Stomach smooth muscle (tissue), 2 donors: ENCODE measurements at regions not wholly inside any gene's neighbourhood (a gene's known extent, or its start where the extent isn't known, plus 50 kb on each side); places are given as distances from the start of the nearest gene placed in this dataset.
"Not testable (repeated sequence)": the region's sequence is repeated elsewhere in the genome, so short reads cannot be mapped to it uniquely, and the experiment has no call there.

Experiments
- H3K27ac ChIP-seq: one replicate; pipeline ENCODE4 v1.7.0; 2013; ENCODE audit warnings: mild to moderate bottlenecking, low read length, inconsistent platforms
- H3K27me3 ChIP-seq, 2 donors: one replicate each; pipeline ENCODE4 v1.7.0; 2013; ENCODE audit warnings: low read length in 2 of 2; ENCODE audit not compliant: insufficient read depth in 2 of 2, control insufficient read depth in 1 of 2
- H3K36me3 ChIP-seq, 2 donors: one replicate each; pipeline ENCODE4 v1.7.0; 2013; ENCODE audit warnings: low read length in 2 of 2; ENCODE audit not compliant: control insufficient read depth in 2 of 2, insufficient read depth in 2 of 2
- H3K4me1 ChIP-seq: one replicate; pipeline ENCODE4 v1.7.0; 2013; ENCODE audit warnings: low read length; ENCODE audit not compliant: control insufficient read depth, insufficient read depth
- H3K4me3 ChIP-seq, 2 donors: one replicate each; pipeline ENCODE4 v1.7.0; 2013; ENCODE audit warnings: low read length in 2 of 2
- H3K9ac ChIP-seq, 2 donors: one replicate each; pipeline ENCODE4 v1.7.0; 2013; ENCODE audit warnings: low read length in 2 of 2, mild to moderate bottlenecking in 1 of 2
- H3K9me3 ChIP-seq, 2 donors: one replicate each; pipeline ENCODE4 v1.7.0; 2013; ENCODE audit warnings: low read length in 2 of 2; ENCODE audit not compliant: control insufficient read depth in 2 of 2
- donor health status: healthy.
- donor health status: Pancreatic carcinoma.

DNA sequence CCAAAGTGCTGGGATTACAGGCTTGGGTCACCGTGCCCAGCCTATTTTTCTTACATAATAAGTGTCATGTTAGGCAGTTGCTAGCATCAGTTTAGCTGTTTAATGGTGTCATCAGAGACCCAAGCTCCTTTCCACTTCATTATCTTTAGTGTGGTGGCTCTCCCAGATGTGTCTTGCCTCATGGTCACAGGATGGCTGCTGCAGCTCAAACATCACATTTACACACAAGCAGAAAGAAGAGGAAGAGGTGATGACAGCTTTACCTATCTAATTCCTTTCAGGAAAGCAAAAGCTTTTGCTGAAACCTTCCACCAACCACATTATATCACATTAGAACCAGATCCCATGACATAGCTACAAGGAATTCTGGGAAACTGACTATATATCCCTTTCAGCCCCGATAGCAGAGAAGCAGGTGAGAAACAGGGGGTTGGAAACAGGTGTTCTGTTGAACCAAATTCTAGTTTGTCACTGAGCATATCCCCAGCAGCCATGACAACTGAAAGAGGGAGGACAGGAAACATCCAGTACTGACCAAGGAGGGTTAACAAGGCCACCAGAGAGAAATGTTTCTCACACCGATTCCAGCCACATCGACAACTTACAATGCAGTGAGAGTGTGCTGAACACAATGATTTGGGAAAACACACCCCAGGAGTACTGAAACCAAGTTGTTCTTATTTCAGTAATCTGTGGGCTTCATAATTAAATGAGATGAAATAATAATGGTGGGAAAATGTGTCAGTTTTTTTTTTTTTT is 617.0 kb downstream of the UQCRFS1 start:
- Histone ChIP-seq H3K9ac (no peak overlapping the region), H3K27me3 (no peaks in the 10 kb centered on the region), H3K4me1 (no peaks in the 10 kb centered on the region), H3K36me3 (no peaks in the 10 kb centered on the region), H3K9me3 (peaks cover 0 to 2% of the 10 kb centered on the region in 2 donors), H3K4me3 (no peak overlapping the region), H3K27ac (no peak overlapping the region)

DNA sequence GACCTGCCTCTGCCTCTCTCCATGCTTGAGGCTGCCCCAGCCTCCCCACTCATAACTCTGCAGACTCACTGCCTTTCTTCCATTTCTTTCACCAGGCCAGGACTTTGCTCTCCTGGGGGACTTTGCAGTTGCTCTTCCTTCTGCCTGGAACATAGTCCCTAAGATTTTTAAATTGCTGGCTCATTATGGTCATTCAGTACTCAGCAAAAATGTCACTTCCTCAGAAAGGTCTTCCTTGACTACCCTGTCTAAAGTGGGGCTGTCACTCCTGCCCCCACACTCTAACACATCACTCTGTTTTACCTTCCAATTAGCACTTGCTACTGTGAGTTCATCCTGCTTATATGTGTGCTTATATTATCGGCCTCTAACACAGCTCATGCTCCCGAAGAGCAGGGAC is 618.2 kb downstream of the UQCRFS1 start:
- Histone ChIP-seq H3K27me3 (no peaks in the 10 kb centered on the region), H3K4me1 (no peaks in the 10 kb centered on the region), H3K9me3 (peaks cover 0 to 2% of the 10 kb centered on the region in 2 donors), H3K27ac (no peak overlapping the region), H3K36me3 (no peaks in the 10 kb centered on the region), H3K9ac (no peak overlapping the region), H3K4me3 (no peak overlapping the region)

DNA sequence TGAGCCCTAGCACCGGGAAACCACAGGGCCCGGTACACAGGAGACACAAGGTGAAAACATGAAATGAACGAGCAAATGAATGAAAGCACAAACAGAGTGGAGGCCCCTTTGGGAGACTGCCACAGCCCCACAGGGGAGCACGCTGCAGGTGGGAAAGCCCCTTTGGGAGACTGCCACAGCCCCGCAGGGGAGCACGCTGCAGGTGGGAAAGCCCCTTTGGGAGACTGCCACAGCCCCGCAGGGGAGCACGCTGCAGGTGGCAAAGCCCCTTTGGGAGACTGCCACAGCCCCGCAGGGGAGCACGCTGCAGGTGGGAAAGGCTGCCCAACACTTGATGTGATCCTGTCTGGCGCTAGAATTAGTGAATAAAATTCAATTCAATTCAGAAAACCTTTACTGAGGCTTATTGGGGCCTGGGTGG is 623.0 kb downstream of the UQCRFS1 start:
- not testable (repeated sequence) for H3K4me1 ChIP-seq, H3K9ac ChIP-seq, H3K4me3 ChIP-seq, H3K9me3 ChIP-seq, H3K27me3 ChIP-seq, H3K36me3 ChIP-seq, H3K27ac ChIP-seq

DNA sequence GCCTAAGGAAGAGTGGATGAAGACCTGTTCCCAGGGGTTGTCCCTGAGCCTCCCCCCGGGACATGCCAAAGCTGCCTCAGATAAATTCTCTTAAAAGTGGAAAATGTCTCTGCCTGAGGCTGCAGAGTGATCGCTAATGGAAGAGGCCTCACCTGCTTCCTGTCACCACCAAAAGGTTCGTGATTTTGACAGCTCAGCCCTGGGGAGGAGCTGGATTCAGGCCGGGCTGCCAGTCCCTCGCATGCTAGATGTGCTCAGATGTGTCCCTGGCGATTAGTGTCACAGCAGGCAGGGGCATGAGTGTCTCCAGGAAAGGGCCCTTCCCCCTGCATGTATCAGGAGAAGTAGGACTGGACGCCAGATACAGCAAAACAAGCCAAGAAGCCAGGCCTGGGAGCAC is 626.5 kb downstream of the UQCRFS1 start:
- Histone ChIP-seq H3K27me3 (no peaks in the 10 kb centered on the region), H3K9me3 (no peaks in the 10 kb centered on the region), H3K9ac (no peak overlapping the region), H3K4me1 (no peaks in the 10 kb centered on the region), H3K27ac (no peak overlapping the region), H3K4me3 (no peak overlapping the region), H3K36me3 (no peaks in the 10 kb centered on the region)

DNA sequence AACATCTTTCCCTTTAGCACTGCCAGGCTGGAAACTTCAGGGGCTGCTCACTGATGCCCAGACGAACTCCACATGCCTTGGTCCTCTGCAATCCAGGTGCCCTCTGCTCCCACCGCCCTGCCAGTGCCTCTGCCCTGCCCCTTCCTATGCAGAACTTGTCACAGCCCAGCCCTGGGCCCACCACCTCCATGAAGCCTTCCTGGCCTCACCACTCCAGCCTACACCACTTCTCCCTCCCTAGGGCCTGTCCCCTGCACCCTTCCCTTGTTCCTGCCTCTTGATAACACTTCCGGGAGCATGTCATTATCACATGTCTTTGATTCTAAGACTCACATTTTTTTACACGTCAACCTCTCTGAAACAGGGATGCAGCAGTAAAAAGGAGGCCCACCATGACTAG is 627.2 kb downstream of the UQCRFS1 start:
- Histone ChIP-seq H3K9me3 (no peaks in the 10 kb centered on the region), H3K4me3 (no peak overlapping the region), H3K4me1 (no peaks in the 10 kb centered on the region), H3K27ac (no peak overlapping the region), H3K27me3 (no peaks in the 10 kb centered on the region), H3K9ac (no peak overlapping the region), H3K36me3 (no peaks in the 10 kb centered on the region)

DNA sequence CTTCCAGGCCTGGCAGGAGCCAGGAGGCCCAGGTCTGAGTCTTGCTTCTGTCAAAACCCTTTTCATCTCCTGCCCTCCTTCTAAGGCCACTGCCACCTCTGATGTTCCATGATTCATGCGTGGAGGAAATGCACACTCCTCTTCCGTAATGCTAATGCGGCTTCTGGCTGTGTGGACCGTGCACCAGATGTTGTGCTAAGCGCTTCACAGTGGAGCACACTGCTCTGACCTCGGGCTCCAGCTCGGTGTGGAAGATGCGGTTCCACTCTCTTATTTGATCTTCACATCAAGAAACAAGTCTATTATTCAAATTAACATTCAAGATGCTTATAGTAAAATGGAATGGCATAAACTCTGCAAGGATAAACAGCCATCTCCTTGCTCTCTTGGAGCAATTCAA is 629.2 kb downstream of the UQCRFS1 start:
- Histone ChIP-seq H3K27ac (no peak overlapping the region), H3K9me3 (no peaks in the 10 kb centered on the region), H3K9ac (no peak overlapping the region), H3K4me3 (no peak overlapping the region), H3K36me3 (no peaks in the 10 kb centered on the region), H3K27me3 (peaks cover 0 to 2% of the 10 kb centered on the region in 2 donors), H3K4me1 (no peaks in the 10 kb centered on the region)

DNA sequence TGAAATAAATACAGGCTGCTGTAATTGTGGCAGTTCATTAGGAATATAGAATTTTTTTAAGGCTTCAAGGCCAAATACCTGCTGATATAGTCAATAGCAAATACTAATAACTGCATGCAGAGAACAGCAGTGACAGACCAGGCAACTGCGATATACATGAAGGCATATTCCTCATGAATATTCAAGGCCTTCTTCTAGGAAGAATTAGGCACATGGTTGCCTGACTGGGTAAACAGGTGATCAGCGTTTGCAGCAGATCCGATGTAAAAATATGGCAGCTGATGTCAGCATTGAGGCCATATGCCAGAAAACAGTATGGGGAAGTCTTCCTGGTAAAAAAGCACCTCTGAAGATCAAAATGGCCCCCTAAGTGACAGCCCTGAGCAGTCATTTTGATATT is 629.7 kb downstream of the UQCRFS1 start:
- no peaks in the 10 kb centered on the region for H3K4me1 ChIP-seq
- H3K4me3 ChIP-seq = no peak overlapping the region
- H3K36me3 ChIP-seq = no peaks in the 10 kb centered on the region
- H3K9me3 ChIP-seq = no peaks in the 10 kb centered on the region
- peaks cover 0 to 2% of the 10 kb centered on the region in 2 donors for H3K27me3 ChIP-seq
- H3K27ac ChIP-seq = no peak overlapping the region
- H3K9ac ChIP-seq = no peak overlapping the region

DNA sequence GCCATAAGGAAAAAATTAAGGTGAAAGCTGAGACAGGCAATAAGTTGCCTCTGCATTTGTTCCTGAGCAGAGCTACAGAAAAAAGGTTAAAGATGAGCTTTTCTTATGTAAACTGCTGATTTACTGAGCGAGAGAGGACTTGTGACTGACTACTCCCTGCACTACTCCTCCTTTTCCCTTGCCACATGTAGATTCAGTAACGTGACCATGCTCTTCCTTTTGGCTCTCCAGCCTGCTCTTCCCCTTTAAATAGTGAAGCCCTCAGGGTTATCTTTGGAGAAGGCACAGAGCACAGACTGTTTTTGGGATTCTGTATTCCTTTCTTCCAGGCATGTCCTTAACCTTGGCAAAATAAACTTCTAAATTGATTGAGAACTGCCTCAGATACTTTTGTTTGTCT is 630.2 kb downstream of the UQCRFS1 start:
- Histone ChIP-seq H3K4me1 (no peaks in the 10 kb centered on the region), H3K27ac (no peak overlapping the region), H3K36me3 (no peaks in the 10 kb centered on the region), H3K27me3 (peaks cover 0 to 2% of the 10 kb centered on the region in 2 donors), H3K9me3 (no peaks in the 10 kb centered on the region), H3K9ac (no peak overlapping the region), H3K4me3 (no peak overlapping the region)

DNA sequence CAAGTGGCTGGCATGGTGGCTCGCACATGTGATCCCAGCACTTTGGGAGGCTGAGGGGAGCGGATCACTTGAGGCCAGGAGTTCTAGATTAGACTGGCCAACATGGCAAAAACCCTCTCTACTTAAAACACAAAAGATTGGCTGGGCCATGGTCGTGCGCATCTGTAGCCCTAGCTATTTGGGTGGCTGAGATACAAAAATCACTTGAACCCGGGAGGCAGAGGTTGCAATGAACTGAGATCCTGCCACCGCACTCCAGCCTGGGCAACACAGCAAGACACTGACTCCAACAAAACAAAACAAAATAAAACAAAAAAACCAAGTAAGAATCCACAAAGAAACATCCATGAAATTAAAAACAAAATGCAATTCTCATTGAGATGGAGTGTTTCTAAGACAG is 630.6 kb downstream of the UQCRFS1 start:
- Histone ChIP-seq H3K9me3 (no peaks in the 10 kb centered on the region), H3K36me3 (no peaks in the 10 kb centered on the region), H3K4me3 (no peak overlapping the region), H3K4me1 (no peaks in the 10 kb centered on the region), H3K9ac (no peak overlapping the region), H3K27ac (no peak overlapping the region), H3K27me3 (peaks cover 0 to 2% of the 10 kb centered on the region in 2 donors)

DNA sequence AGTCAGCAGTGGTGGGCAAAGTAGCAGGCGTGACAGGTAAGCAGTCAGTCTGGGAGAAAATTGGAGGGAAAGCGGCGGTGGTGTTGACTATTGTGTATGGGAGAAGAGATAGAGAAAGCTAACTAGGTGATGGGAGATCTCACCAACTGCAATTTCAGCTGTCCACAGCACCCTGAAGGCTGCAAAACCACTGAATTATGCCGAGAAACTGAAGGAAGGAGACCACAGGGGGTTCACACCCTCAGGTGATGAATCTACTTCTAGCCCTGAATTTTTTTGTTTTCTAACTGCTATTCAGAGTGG is 631.5 kb downstream of the UQCRFS1 start:
- H3K27me3 ChIP-seq = peaks cover 0 to 2% of the 10 kb centered on the region in 2 donors
- no peak overlapping the region for H3K27ac ChIP-seq
- no peak overlapping the region for H3K9ac ChIP-seq
- no peaks in the 10 kb centered on the region for H3K4me1 ChIP-seq
- H3K9me3 ChIP-seq = no peaks in the 10 kb centered on the region
- no peaks in the 10 kb centered on the region for H3K36me3 ChIP-seq
- no peak overlapping the region for H3K4me3 ChIP-seq

DNA sequence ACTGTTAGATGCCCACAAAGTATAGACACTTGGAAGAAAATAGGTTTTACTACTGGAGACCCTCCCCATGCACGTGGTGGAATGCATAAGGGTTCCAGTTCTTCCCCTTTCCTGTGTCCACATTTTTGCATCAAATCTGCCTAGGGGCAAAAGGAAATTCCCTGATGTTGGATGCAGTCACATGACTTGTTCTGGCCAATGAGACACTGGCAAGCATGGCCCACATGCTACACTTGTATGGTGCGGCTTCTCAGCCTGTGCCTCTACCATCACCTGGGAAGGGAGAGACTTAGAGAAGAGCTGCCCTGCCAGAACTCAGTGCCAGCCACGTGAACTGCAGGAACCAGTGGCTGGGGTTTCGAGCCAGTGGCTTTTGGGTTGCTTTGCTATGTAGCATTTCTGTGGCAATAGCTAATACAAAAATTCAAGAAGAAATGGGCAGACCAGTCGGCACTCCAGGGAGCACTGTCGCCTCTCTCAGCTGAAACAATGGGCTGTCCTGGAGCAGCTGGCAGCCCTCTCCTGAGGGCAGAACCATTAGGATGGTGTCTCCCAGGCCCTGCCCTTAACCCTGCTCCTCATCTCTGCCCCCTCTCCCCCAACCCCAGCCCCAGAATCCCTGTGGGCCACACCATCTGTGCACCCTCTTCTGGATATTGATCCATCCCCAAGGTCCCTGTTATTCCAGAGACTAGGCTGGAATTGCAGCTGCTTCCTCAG is 634.0 kb downstream of the UQCRFS1 start:
- no peak overlapping the region for H3K9ac ChIP-seq
- no peak overlapping the region for H3K27ac ChIP-seq
- no peaks in the 10 kb centered on the region for H3K9me3 ChIP-seq
- no peak overlapping the region for H3K4me3 ChIP-seq
- peaks cover 0 to 2% of the 10 kb centered on the region in 2 donors for H3K27me3 ChIP-seq
- no peaks in the 10 kb centered on the region for H3K4me1 ChIP-seq
- H3K36me3 ChIP-seq = no peaks in the 10 kb centered on the region
